ENCODE measurements at regions not wholly inside any gene's neighbourhood (a gene's known extent, or its start where the extent isn't known, plus 50 kb on each side); places are given as distances from the start of the nearest gene placed in this dataset.

GRCh38 chr15:95247071-95247984 lies 1016.0 kb downstream of the MCTP2 start:
- no peak for DNase-seq (ENCODE audit: low read depth)

- no peak for DNase-seq (ENCODE audit: low read depth)
These were observed 1018.2 kb downstream of the MCTP2 start for GRCh38 chr15:95249524-95249923.

- no peak for DNase-seq (ENCODE audit: low read depth)
These were observed 1021.0 kb downstream of the MCTP2 start for GRCh38 chr15:95252404-95252803.

- no peak for DNase-seq (ENCODE audit: low read depth)
These were observed 1022.9 kb downstream of the MCTP2 start for GRCh38 chr15:95254263-95254662.

GRCh38 chr15:95259513-95259912 lies 1028.2 kb downstream of the MCTP2 start:
- DNase-seq (ENCODE audit: low read depth): peak; percentile 17

GRCh38 chr15:95259965-95260364 lies 1028.6 kb downstream of the MCTP2 start:
- no peak for DNase-seq (ENCODE audit: low read depth)

- DNase-seq (ENCODE audit: low read depth): no peak
These were observed 1029.5 kb downstream of the MCTP2 start for GRCh38 chr15:95260856-95261255.

GRCh38 chr15:95261546-95261945 lies 1030.2 kb downstream of the MCTP2 start:
- DNase-seq (ENCODE audit: low read depth): no peak

- DNase-seq (ENCODE audit: low read depth): no peak
These were observed 1030.6 kb downstream of the MCTP2 start for GRCh38 chr15:95261968-95262367.

- no peak for DNase-seq (ENCODE audit: low read depth)
These were observed 1031.7 kb downstream of the MCTP2 start for GRCh38 chr15:95262866-95263564.

- DNase-seq (ENCODE audit: low read depth): no peak
These were observed 1032.4 kb downstream of the MCTP2 start for GRCh38 chr15:95263751-95264150.

- DNase-seq (ENCODE audit: low read depth): no peak
These were observed 1034.1 kb downstream of the MCTP2 start for GRCh38 chr15:95265419-95265997.

GRCh38 chr15:95266451-95267061 lies 1035.2 kb downstream of the MCTP2 start:
- DNase-seq (ENCODE audit: low read depth): no peak

- no peak for DNase-seq (ENCODE audit: low read depth)
These were observed 1036.1 kb downstream of the MCTP2 start for GRCh38 chr15:95267481-95267880.

GRCh38 chr15:95269242-95270183 lies 1038.2 kb downstream of the MCTP2 start:
- DNase-seq (ENCODE audit: low read depth): no peak

GRCh38 chr15:95274101-95274500 lies 1042.7 kb downstream of the MCTP2 start:
- DNase-seq (ENCODE audit: low read depth): no peak

GRCh38 chr15:95277266-95277665 lies 1045.9 kb downstream of the MCTP2 start:
- no peak for DNase-seq (ENCODE audit: low read depth)

GRCh38 chr15:95278532-95279245 lies 1047.3 kb downstream of the MCTP2 start:
- DNase-seq (ENCODE audit: low read depth): no peak

GRCh38 chr15:95279277-95280019 lies 1048.1 kb downstream of the MCTP2 start:
- no peak for DNase-seq (ENCODE audit: low read depth)

- no peak for DNase-seq (ENCODE audit: low read depth)
These were observed 1049.3 kb downstream of the MCTP2 start for GRCh38 chr15:95280711-95281110.
